Fibroblast of lung (primary cell): ENCODE measurements at regions not wholly inside any gene's neighbourhood (a gene's known extent, or its start where the extent isn't known, plus 50 kb on each side); places are given as distances from the start of the nearest gene placed in this dataset.

Source experiments
- CTCF ChIP-seq, 2 donors: IDR thresholded peaks in 1 of 2; conservative IDR thresholded peaks in 1 of 2; 1 replicate in 1 of 2; 2 replicates in 1 of 2; pipeline ENCODE4 v1.5.1; 2011 to 2012; ENCODE audit warnings: low read length in 2 of 2, control low read depth in 1 of 2, inconsistent platforms in 1 of 2, low read depth in 1 of 2, mild to moderate bottlenecking in 1 of 2
- EZH2 ChIP-seq: IDR thresholded peaks from 2 replicates; pipeline ENCODE4 v1.5.1; 2012; ENCODE audit warnings: low read length, control low read depth, mild to moderate bottlenecking; ENCODE audit errors: missing control alignments

DNA sequence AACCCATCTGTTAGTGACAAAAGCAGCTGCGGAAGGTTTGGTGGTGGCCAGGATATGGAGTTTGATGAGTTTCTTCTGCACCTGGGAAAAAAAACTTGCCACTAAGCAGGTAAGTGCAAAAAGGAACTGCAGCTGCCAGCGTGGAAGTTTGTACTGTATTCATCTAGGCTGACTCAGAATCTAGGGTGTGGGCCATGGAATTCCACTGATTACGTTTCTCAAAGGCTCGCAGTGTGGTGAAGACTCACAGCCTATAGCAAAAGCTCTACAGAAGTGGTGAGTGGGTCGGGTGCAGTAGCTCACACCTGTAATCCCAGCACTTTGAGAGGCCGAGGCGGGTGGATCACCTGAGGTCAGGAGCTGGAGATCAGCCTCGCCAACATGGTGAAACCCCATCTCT lies 334.6 kb upstream of the GRM7 start:
- TF ChIP-seq CTCF (conservative IDR thresholded peaks at IDR 0.05 in 1 of 2, IDR thresholded peaks at IDR 0.05 in 1 of 2; ENCODE audit: low read depth in 1 of 2, low read length in 2 of 2) (no peak), EZH2 (no peak)
